Astrocyte (in vitro differentiated cells and primary cell): ENCODE measurements at regions not wholly inside any gene's neighbourhood (a gene's known extent, or its start where the extent isn't known, plus 50 kb on each side); places are given as distances from the start of the nearest gene placed in this dataset.

ENCODE experiments used
- CTCF ChIP-seq: IDR thresholded peaks from 2 replicates; pipeline ENCODE4 v1.5.1; 2011; ENCODE audit warnings: low read depth, mild to moderate bottlenecking, inconsistent platforms, low read length, moderate library complexity; ENCODE audit not compliant: insufficient read depth
- EZH2 ChIP-seq: IDR thresholded peaks from 2 replicates; pipeline ENCODE4 v1.6.1; 2012; ENCODE audit warnings: mild to moderate bottlenecking, low read length, inconsistent platforms; ENCODE audit not compliant: insufficient read depth

- TF ChIP-seq CTCF (no peak), EZH2 (no peak)
Observed at GRCh38 chrX:9158611-9159010, 124.7 kb upstream of the FAM9B start.
